ENCODE measurements at regions not wholly inside any gene's neighbourhood (a gene's known extent, or its start where the extent isn't known, plus 50 kb on each side); places are given as distances from the start of the nearest gene placed in this dataset.

- POLR2A ChIA-PET (ENCODE audit: low non-redundant PET): no interaction called here
- DNase-seq (ENCODE audit: low spot score): peak; percentile 65
- CTCF ChIA-PET: no interaction called here
Measured at GRCh38 chr6:91149246-91149955, 562.5 kb upstream of the MAP3K7 start.

GRCh38 chr6:91144126-91144525, 557.3 kb upstream of the MAP3K7 start:
- intact Hi-C loops (cut with micrococcal nuclease; ENCODE audit: unreplicated experiment): loop anchor here (1.0 to 5.0 kb wide), 3 partner anchors 63 to 202 kb away; no protein-coding TSS in a partner anchor
- CTCF ChIA-PET: interaction anchor here (1.1 to 1.4 kb wide), 2 partner anchors 63 to 203 kb away, joined by 5 to 7 read pairs; no protein-coding TSS in a partner anchor

More at GRCh38 chr6:91149246-91149955, 562.5 kb upstream of the MAP3K7 start:
- Histone ChIP-seq H3K36me3 (ENCODE audit: insufficient read depth, low read length, poor library complexity, severe bottlenecking) (no peaks in the 10 kb centered on the region), H3K27ac (ENCODE audit: low read depth, low read length, poor library complexity, severe bottlenecking) (peak overlapping the region; percentile 90), H3K9me3 (ENCODE audit: low read depth, low read length, poor library complexity, severe bottlenecking) (no peaks in the 10 kb centered on the region), H3K4me1 (ENCODE audit: insufficient read depth, low read length, poor library complexity, severe bottlenecking) (peaks cover 64% of the 10 kb centered on the region), H3K4me3 (ENCODE audit: low read depth, low read length, poor library complexity, severe bottlenecking) (no peak overlapping the region), H3K27me3 (replicated peaks; ENCODE audit: insufficient read depth, low read depth, low read length, poor library complexity) (no peaks in the 10 kb centered on the region)
- no peak for TF ChIP-seq EZH2 (IDR thresholded peaks at IDR 0.05; ENCODE audit: borderline replicate concordance, low read depth, low read length, poor library complexity, severe bottlenecking)
- TF ChIP-seq CTCF (conservative IDR thresholded peaks at IDR 0.05; ENCODE audit: low read depth, low read length): no peak
- intact Hi-C loops (cut with micrococcal nuclease; ENCODE audit: unreplicated experiment): no loop called here
- BruUV-seq (replicated peaks): TSS peak; percentile 56

GRCh38 chr6:91142154-91142553, 555.3 kb upstream of the MAP3K7 start:
- peaks cover 61% of the 10 kb centered on the region for H3K4me1 ChIP-seq (ENCODE audit: insufficient read depth, low read length, poor library complexity, severe bottlenecking)
- BruUV-seq (replicated peaks): no TSS peak
- no peaks in the 10 kb centered on the region for H3K36me3 ChIP-seq (ENCODE audit: insufficient read depth, low read length, poor library complexity, severe bottlenecking)
- intact Hi-C loops (cut with micrococcal nuclease; ENCODE audit: unreplicated experiment): loop anchor here (5.0 kb wide), 1 partner anchor 200 kb away; no protein-coding TSS in a partner anchor
- H3K9me3 ChIP-seq (ENCODE audit: low read depth, low read length, poor library complexity, severe bottlenecking): no peaks in the 10 kb centered on the region
- H3K27ac ChIP-seq (ENCODE audit: low read depth, low read length, poor library complexity, severe bottlenecking): peak overlapping the region; percentile 48
- no peak for TF ChIP-seq CTCF (conservative IDR thresholded peaks at IDR 0.05; ENCODE audit: low read depth, low read length)
- TF ChIP-seq EZH2 (IDR thresholded peaks at IDR 0.05; ENCODE audit: borderline replicate concordance, low read depth, low read length, poor library complexity, severe bottlenecking): no peak
- no peaks in the 10 kb centered on the region for H3K27me3 ChIP-seq (replicated peaks; ENCODE audit: insufficient read depth, low read depth, low read length, poor library complexity)
- POLR2A ChIA-PET (ENCODE audit: low non-redundant PET): interaction anchor here (0.6 kb wide), 1 partner anchor 1699 kb away, joined by 8 read pairs; no protein-coding TSS in a partner anchor
- DNase-seq (ENCODE audit: low spot score): peak; percentile 70
- H3K4me3 ChIP-seq (ENCODE audit: low read depth, low read length, poor library complexity, severe bottlenecking): no peak overlapping the region
- CTCF ChIA-PET: no interaction called here

More at GRCh38 chr6:91144126-91144525, 557.3 kb upstream of the MAP3K7 start:
- Histone ChIP-seq H3K27me3 (replicated peaks; ENCODE audit: insufficient read depth, low read depth, low read length, poor library complexity) (no peaks in the 10 kb centered on the region), H3K4me1 (ENCODE audit: insufficient read depth, low read length, poor library complexity, severe bottlenecking) (peaks cover 74% of the 10 kb centered on the region), H3K9me3 (ENCODE audit: low read depth, low read length, poor library complexity, severe bottlenecking) (no peaks in the 10 kb centered on the region), H3K36me3 (ENCODE audit: insufficient read depth, low read length, poor library complexity, severe bottlenecking) (no peaks in the 10 kb centered on the region), H3K27ac (ENCODE audit: low read depth, low read length, poor library complexity, severe bottlenecking) (peak overlapping the region; percentile 88), H3K4me3 (ENCODE audit: low read depth, low read length, poor library complexity, severe bottlenecking) (no peak overlapping the region)
- peak; percentile 90 for DNase-seq (ENCODE audit: low spot score)
- BruUV-seq (replicated peaks): no TSS peak
- POLR2A ChIA-PET (ENCODE audit: low non-redundant PET): interaction anchor here (0.7 kb wide), 1 partner anchor 770 kb away, joined by 6 read pairs; no protein-coding TSS in a partner anchor
- TF ChIP-seq CTCF (conservative IDR thresholded peaks at IDR 0.05; ENCODE audit: low read depth, low read length): no peak
- no peak for TF ChIP-seq EZH2 (IDR thresholded peaks at IDR 0.05; ENCODE audit: borderline replicate concordance, low read depth, low read length, poor library complexity, severe bottlenecking)

Measured in A673 (cell line).